ENCODE measurements at regions not wholly inside any gene's neighbourhood (a gene's known extent, or its start where the extent isn't known, plus 50 kb on each side); places are given as distances from the start of the nearest gene placed in this dataset.

GRCh38 chr15:87779746-87780145 is 476.8 kb downstream of the NTRK3 start:
- TF ChIP-seq, protein P1, sequence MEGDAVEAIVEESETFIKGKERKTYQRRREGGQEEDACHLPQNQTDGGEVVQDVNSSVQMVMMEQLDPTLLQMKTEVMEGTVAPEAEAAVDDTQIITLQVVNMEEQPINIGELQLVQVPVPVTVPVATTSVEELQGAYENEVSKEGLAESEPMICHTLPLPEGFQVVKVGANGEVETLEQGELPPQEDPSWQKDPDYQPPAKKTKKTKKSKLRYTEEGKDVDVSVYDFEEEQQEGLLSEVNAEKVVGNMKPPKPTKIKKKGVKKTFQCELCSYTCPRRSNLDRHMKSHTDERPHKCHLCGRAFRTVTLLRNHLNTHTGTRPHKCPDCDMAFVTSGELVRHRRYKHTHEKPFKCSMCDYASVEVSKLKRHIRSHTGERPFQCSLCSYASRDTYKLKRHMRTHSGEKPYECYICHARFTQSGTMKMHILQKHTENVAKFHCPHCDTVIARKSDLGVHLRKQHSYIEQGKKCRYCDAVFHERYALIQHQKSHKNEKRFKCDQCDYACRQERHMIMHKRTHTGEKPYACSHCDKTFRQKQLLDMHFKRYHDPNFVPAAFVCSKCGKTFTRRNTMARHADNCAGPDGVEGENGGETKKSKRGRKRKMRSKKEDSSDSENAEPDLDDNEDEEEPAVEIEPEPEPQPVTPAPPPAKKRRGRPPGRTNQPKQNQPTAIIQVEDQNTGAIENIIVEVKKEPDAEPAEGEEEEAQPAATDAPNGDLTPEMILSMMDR (IDR thresholded peaks at IDR 0.05), result no peak
- TF ChIP-seq EP300 (IDR thresholded peaks at IDR 0.05), result no peak
- no peak for TF ChIP-seq POLR2A (IDR thresholded peaks at IDR 0.05)
